OCI-LY7 (cell line): ENCODE measurements at regions not wholly inside any gene's neighbourhood (a gene's known extent, or its start where the extent isn't known, plus 50 kb on each side); places are given as distances from the start of the nearest gene placed in this dataset.

Experiments used
- BruUV-seq: library from RNA; stranded (reverse); fragments of 400-500 nt; replicated peaks from 2 replicates; lab custom pipeline; 2021; lab: Mats Ljungman, UMichigan
- CTCF ChIA-PET: fragments of 300-600 bp; sonication (Branson Sonifier 250); formaldehyde crosslinking; loops from one replicate; lab custom pipeline; 2022; ENCODE audit warnings: antibody characterized with exemption; ENCODE audit not compliant: unreplicated experiment; lab: Charles Lee
- POLR2A ChIA-PET: fragments of 300-600 bp; sonication (Branson Sonifier 250); formaldehyde crosslinking; loops from one replicate; lab custom pipeline; 2022; ENCODE audit warnings: antibody characterized with exemption; lab: Charles Lee
- DNase-seq: peaks from one replicate; pipeline ENCODE4 v3.0.0-alpha.2; 2015; ENCODE audit warnings: low spot score
- H2AFZ ChIP-seq: fragments of 200-600 bp; sonication (generic), shearing (Covaris generic); 2 replicates; pipeline ENCODE4 v1.6.1; 2014; ENCODE audit warnings: mild to moderate bottlenecking, antibody characterized with exemption, low read length, moderate library complexity
- H3K27ac ChIP-seq: fragments of 200-600 bp; sonication (generic); 2 replicates; pipeline ENCODE4 v1.5.1; 2014; ENCODE audit warnings: mixed run types, low read depth, mild to moderate bottlenecking, moderate library complexity, low read length, inconsistent platforms; ENCODE audit not compliant: poor library complexity, severe bottlenecking
- H3K36me3 ChIP-seq: fragments of 200-600 bp; sonication (generic); 2 replicates; pipeline ENCODE4 v1.6.1; 2014; ENCODE audit warnings: mild to moderate bottlenecking, antibody characterized with exemption, low read length, moderate library complexity, mixed read lengths; ENCODE audit not compliant: insufficient read depth
- H3K4me1 ChIP-seq: fragments of 200-600 bp; sonication (generic); 2 replicates; pipeline ENCODE4 v1.5.1; 2014; ENCODE audit warnings: mild to moderate bottlenecking, low read length; ENCODE audit not compliant: insufficient read depth, poor library complexity, severe bottlenecking
- H3K4me2 ChIP-seq: fragments of 200-600 bp; sonication (generic); 2 replicates; pipeline ENCODE4 v1.6.1; 2014; ENCODE audit warnings: mild to moderate bottlenecking, low read length
- H3K4me3 ChIP-seq: fragments of 200-600 bp; sonication (generic); 2 replicates; pipeline ENCODE4 v1.5.1; 2014; ENCODE audit warnings: mild to moderate bottlenecking, low read depth, low read length; ENCODE audit not compliant: poor library complexity, severe bottlenecking
- H3K79me2 ChIP-seq: fragments of 200-600 bp; sonication (generic); 2 replicates; pipeline ENCODE4 v1.6.1; 2016; ENCODE audit warnings: low read depth, mild to moderate bottlenecking, low read length, moderate library complexity, mixed read lengths; ENCODE audit not compliant: insufficient read depth
- H3K9me2 ChIP-seq: fragments of 200-600 bp; sonication (generic); 2 replicates; pipeline ENCODE4 v1.6.1; 2016; ENCODE audit warnings: mild to moderate bottlenecking, low read length, mixed read lengths; ENCODE audit not compliant: insufficient read depth
- H3K9me3 ChIP-seq: fragments of 200-600 bp; sonication (generic); 2 replicates; pipeline ENCODE4 v1.6.1; 2014; ENCODE audit warnings: mild to moderate bottlenecking, mixed run types, low read length, mixed read lengths
- H4K20me1 ChIP-seq: fragments of 200-600 bp; sonication (generic); 2 replicates; pipeline ENCODE4 v1.6.1; 2014; ENCODE audit warnings: mild to moderate bottlenecking, antibody characterized with exemption, low read length, moderate library complexity, mixed read lengths; ENCODE audit not compliant: insufficient read depth
- CTCF ChIP-seq: fragments of 200-600 bp; sonication (generic); conservative IDR thresholded peaks from 2 replicates; pipeline ENCODE4 v1.5.1; 2014; ENCODE audit warnings: mild to moderate bottlenecking, antibody characterized with exemption, low read length, moderate library complexity, mixed read lengths
- EZH2phosphoT487 ChIP-seq: fragments of 200-600 bp; sonication (generic); IDR thresholded peaks from 2 replicates; pipeline ENCODE4 v1.6.1; 2018; ENCODE audit warnings: low read depth, borderline replicate concordance, mild to moderate bottlenecking, mixed run types, antibody characterized with exemption, low read length, moderate library complexity, mixed read lengths
- intact Hi-C: fragments of 100-400 bp; cut with micrococcal nuclease; formaldehyde crosslinking; loops from one replicate; pipeline ENCODE4 v1.10.0; 2022; ENCODE audit not compliant: unreplicated experiment

GRCh38 chr10:28913436-28914237 lies 236.3 kb downstream of the BAMBI start:
- Histone ChIP-seq H3K4me2 (no peak overlapping the region), H4K20me1 (no peaks in the 10 kb centered on the region), H3K4me1 (no peaks in the 10 kb centered on the region), H3K9me3 (no peaks in the 10 kb centered on the region), H3K9me2 (no peaks in the 10 kb centered on the region), H3K27ac (no peak overlapping the region), H3K79me2 (no peaks in the 10 kb centered on the region), H3K4me3 (no peak overlapping the region), H2AFZ (no peak overlapping the region), H3K36me3 (no peaks in the 10 kb centered on the region)
- BruUV-seq = no TSS peak
- ChIA-PET CTCF (no interaction called here), POLR2A (interaction anchor here (0.5 kb wide), 1 partner anchor 214 kb away, joined by 3 read pairs; no protein-coding TSS in a partner anchor)
- TF ChIP-seq EZH2phosphoT487 (no peak), CTCF (no peak)
- DNase-seq = no peak
- intact Hi-C loops = no loop called here

GRCh38 chr10:28914701-28915100 lies 237.4 kb downstream of the BAMBI start:
- no peaks in the 10 kb centered on the region for H3K9me2 ChIP-seq
- no TSS peak for BruUV-seq

More at GRCh38 chr10:28914701-28915100, 237.4 kb downstream of the BAMBI start:
- Histone ChIP-seq H3K4me1 (no peaks in the 10 kb centered on the region), H4K20me1 (no peaks in the 10 kb centered on the region), H2AFZ (no peak overlapping the region), H3K27ac (no peak overlapping the region), H3K4me3 (no peak overlapping the region), H3K36me3 (no peaks in the 10 kb centered on the region), H3K79me2 (no peaks in the 10 kb centered on the region), H3K9me3 (no peaks in the 10 kb centered on the region), H3K4me2 (no peak overlapping the region)
- intact Hi-C loops = no loop called here
- no peak for DNase-seq
- ChIA-PET CTCF (no interaction called here), POLR2A (no interaction called here)
- TF ChIP-seq EZH2phosphoT487 = no peak
- TF ChIP-seq CTCF = no peak
